IMR-90 (cell line): ENCODE measurements at regions not wholly inside any gene's neighbourhood (a gene's known extent, or its start where the extent isn't known, plus 50 kb on each side); places are given as distances from the start of the nearest gene placed in this dataset.

Experiments used
- ATAC-seq: fragments of 200-7000 bp; cut with Tn5 transposase; 2 replicates; pipeline ENCODE4 v1.9.1; 2020; ENCODE audit warnings: low read depth, mild to moderate bottlenecking, moderate library complexity
- BruUV-seq: library from RNA; stranded (reverse); fragments of 400-500 nt; replicated peaks from 2 replicates; lab custom pipeline; 2021; lab: Mats Ljungman, UMichigan
- CTCF ChIA-PET: fragments of 300-600 bp; formaldehyde crosslinking; extraction: SDS; loops from one replicate; lab custom pipeline; 2021; ENCODE audit warnings: antibody characterized with exemption; lab: Yijun Ruan, JAX
- POLR2A ChIA-PET: fragments of 300-600 bp; sonication (Branson Sonifier 250); formaldehyde crosslinking; loops from one replicate; lab custom pipeline; 2022; ENCODE audit warnings: antibody characterized with exemption; ENCODE audit not compliant: unreplicated experiment; lab: Charles Lee
- DNase-seq: peaks from one replicate; pipeline ENCODE4 v3.0.0; 2013
- H2AFZ ChIP-seq: replicated peaks from 2 replicates; pipeline ENCODE3; 2013; ENCODE audit warnings: low read length, mild to moderate bottlenecking; ENCODE audit not compliant: poor library complexity
- H2AK5ac ChIP-seq: 2 replicates; pipeline ENCODE4 v1.6.1; 2013; ENCODE audit warnings: low read depth, low read length, inconsistent platforms
- H2AK9ac ChIP-seq: replicated peaks from 2 replicates; pipeline ENCODE3; 2013; ENCODE audit warnings: mild to moderate bottlenecking, low read depth, low read length, moderate library complexity; ENCODE audit not compliant: poor library complexity
- H2BK120ac ChIP-seq: 2 replicates; pipeline ENCODE4 v1.6.1; 2013; ENCODE audit warnings: low read depth, low read length, inconsistent platforms
- H2BK15ac ChIP-seq: 3 replicates; pipeline ENCODE4 v1.6.1; 2013; ENCODE audit warnings: low read depth, low read length, inconsistent platforms
- H2BK20ac ChIP-seq: 2 replicates; pipeline ENCODE4 v1.6.1; 2013; ENCODE audit warnings: low read depth, mild to moderate bottlenecking, inconsistent platforms, low read length, moderate library complexity
- H2BK5ac ChIP-seq: 2 replicates; pipeline ENCODE4 v1.6.1; 2013; ENCODE audit warnings: mild to moderate bottlenecking, low read depth, low read length, inconsistent platforms; ENCODE audit not compliant: poor library complexity, severe bottlenecking
- H3K14ac ChIP-seq: replicated peaks from 2 replicates; pipeline ENCODE4 v1.6.1; 2013; ENCODE audit warnings: low read depth, low read length, inconsistent platforms
- H3K18ac ChIP-seq: 2 replicates; pipeline ENCODE4 v1.6.1; 2013; ENCODE audit warnings: low read depth, low read length, control low read depth
- H3K23ac ChIP-seq: 2 replicates; pipeline ENCODE4 v1.6.1; 2013; ENCODE audit warnings: low read depth, low read length, inconsistent platforms
- H3K27ac ChIP-seq: 2 replicates; pipeline ENCODE4 v1.5.1; 2013; ENCODE audit warnings: mild to moderate bottlenecking, control low read depth, low read length; ENCODE audit not compliant: insufficient read depth
- H3K27me3 ChIP-seq: 2 replicates; pipeline ENCODE4 v1.6.1; 2013; ENCODE audit warnings: low read length; ENCODE audit not compliant: control insufficient read depth, insufficient read depth
- H3K36me3 ChIP-seq: 2 replicates; pipeline ENCODE4 v1.6.1; 2013; ENCODE audit warnings: low read length, mixed read lengths; ENCODE audit not compliant: control insufficient read depth, insufficient read depth
- H3K4ac ChIP-seq: 2 replicates; pipeline ENCODE4 v1.6.1; 2013; ENCODE audit warnings: low read depth, low read length, inconsistent platforms
- H3K4me1 ChIP-seq: 2 replicates; pipeline ENCODE4 v1.6.1; 2013; ENCODE audit warnings: low read length, mixed read lengths; ENCODE audit not compliant: control insufficient read depth, insufficient read depth
- H3K4me2 ChIP-seq: 2 replicates; pipeline ENCODE4 v1.6.1; 2013; ENCODE audit warnings: low read depth, mild to moderate bottlenecking, control low read depth, low read length, moderate library complexity
- H3K4me3 ChIP-seq: 2 replicates; pipeline ENCODE4 v1.5.1; 2013; ENCODE audit warnings: low read depth, mild to moderate bottlenecking, control low read depth, low read length, moderate library complexity; ENCODE audit not compliant: insufficient read depth
- H3K56ac ChIP-seq: 2 replicates; pipeline ENCODE4 v1.6.1; 2013; ENCODE audit warnings: low read length, inconsistent platforms; ENCODE audit not compliant: insufficient read depth; ENCODE audit errors: extremely low read depth
- H3K79me1 ChIP-seq, 2 experiments: 2 replicates each; pipeline ENCODE4 v1.6.1; 2013; ENCODE audit warnings: low read length in 2 of 2, inconsistent platforms in 1 of 2, low read depth in 1 of 2
- H3K9ac ChIP-seq: 2 replicates; pipeline ENCODE4 v1.6.1; 2013; ENCODE audit warnings: low read depth, low read length, control low read depth
- H3K9me1 ChIP-seq: 2 replicates; pipeline ENCODE4 v1.6.1; 2013; ENCODE audit warnings: low read length, inconsistent platforms; ENCODE audit not compliant: insufficient read depth
- H3K9me3 ChIP-seq: 2 replicates; pipeline ENCODE4 v1.6.1; 2013; ENCODE audit warnings: low read length; ENCODE audit not compliant: control insufficient read depth, insufficient read depth
- H4K20me1 ChIP-seq: 2 replicates; pipeline ENCODE4 v1.6.1; 2013; ENCODE audit warnings: low read length, inconsistent platforms; ENCODE audit not compliant: insufficient read depth
- H4K5ac ChIP-seq: 2 replicates; pipeline ENCODE4 v1.6.1; 2013; ENCODE audit warnings: mild to moderate bottlenecking, low read depth, low read length, control low read depth
- H4K8ac ChIP-seq, 2 experiments: 2 replicates each; pipeline ENCODE4 v1.6.1; 2013; ENCODE audit warnings: low read depth in 2 of 2, low read length in 2 of 2, control low read depth in 1 of 2, inconsistent platforms in 1 of 2
- H4K91ac ChIP-seq: 2 replicates; pipeline ENCODE4 v1.6.1; 2013; ENCODE audit warnings: low read depth, low read length, inconsistent platforms; ENCODE audit not compliant: insufficient read depth
- BHLHE40 ChIP-seq: fragments of 150-350 bp; IDR thresholded peaks from 2 replicates; pipeline ENCODE4 v1.6.1; 2016; ENCODE audit warnings: mild to moderate bottlenecking, low read depth, low read length
- CEBPB ChIP-seq: IDR thresholded peaks from 2 replicates; pipeline ENCODE4 v1.6.1; 2012; ENCODE audit warnings: low read depth, low read length, improper control_type of control experiment
- CHD1 ChIP-seq: IDR thresholded peaks from 2 replicates; pipeline ENCODE4 v1.6.1; 2012; ENCODE audit warnings: low read depth, low read length, improper control_type of control experiment
- FOS ChIP-seq: fragments of 150-350 bp; IDR thresholded peaks from 2 replicates; pipeline ENCODE4 v1.6.1; 2016; ENCODE audit warnings: low read depth, low read length
- MAFK ChIP-seq: IDR thresholded peaks from 2 replicates; pipeline ENCODE4 v1.6.1; 2012; ENCODE audit warnings: low read depth, low read length, improper control_type of control experiment
- MAZ ChIP-seq: IDR thresholded peaks from 2 replicates; pipeline ENCODE4 v1.6.1; 2012; ENCODE audit warnings: low read depth, mild to moderate bottlenecking, low read length, improper control_type of control experiment, moderate library complexity, borderline replicate concordance
- MXI1 ChIP-seq: IDR thresholded peaks from 2 replicates; pipeline ENCODE4 v1.6.1; 2012; ENCODE audit warnings: low read depth, mild to moderate bottlenecking, low read length, moderate library complexity, borderline replicate concordance
- NFE2L2 ChIP-seq: fragments of 150-350 bp; IDR thresholded peaks from 2 replicates; pipeline ENCODE4 v1.6.1; 2016; ENCODE audit warnings: low read depth, mild to moderate bottlenecking, low read length
- POLR2A ChIP-seq: IDR thresholded peaks from 2 replicates; pipeline ENCODE4 v1.6.1; 2012; ENCODE audit warnings: mild to moderate bottlenecking, low read depth, low read length
- RAD21 ChIP-seq: IDR thresholded peaks from 2 replicates; pipeline ENCODE4 v1.6.1; 2012; ENCODE audit warnings: low read length, improper control_type of control experiment
- RCOR1 ChIP-seq: IDR thresholded peaks from 2 replicates; pipeline ENCODE4 v1.6.1; 2012; ENCODE audit warnings: mild to moderate bottlenecking, low read length, improper control_type of control experiment; ENCODE audit not compliant: insufficient replicate concordance
- RFX5 ChIP-seq: IDR thresholded peaks from 2 replicates; pipeline ENCODE4 v1.8.0; 2012; ENCODE audit warnings: low read depth, mild to moderate bottlenecking, low read length, moderate library complexity
- SMC3 ChIP-seq: fragments of 150-350 bp; IDR thresholded peaks from 2 replicates; pipeline ENCODE4 v1.6.1; 2016; ENCODE audit warnings: low read depth, mild to moderate bottlenecking, antibody characterized with exemption, low read length, moderate library complexity
- WGBS, 2 experiments: methylation state at CpG; one replicate each; pipeline versions ENCODE4 v1.1.5 to v1.1.7; 2013; ENCODE audit warnings: missing lambda C conversion rate in 2 of 2; ENCODE audit not compliant: insufficient read length in 1 of 2; ENCODE audit errors: extremely low coverage in 2 of 2; 5-methylcytosine and 5-hydroxymethylcytosine counted together
- dilution Hi-C: fragments of 300-500 bp; cut with HindIII; formaldehyde crosslinking; loops from one replicate; pipeline ENCODE4 v1.14.3; 2018; ENCODE audit warnings: low sequenced_read_pairs; ENCODE audit not compliant: unreplicated experiment
- in situ Hi-C: fragments of 300-500 bp; cut with MboI; formaldehyde crosslinking; loops from 3 replicates; pipeline ENCODE4 v1.14.3; 2019; ENCODE audit warnings: low sequenced_read_pairs, inconsistent platforms, mixed read lengths
- intact Hi-C: fragments of 100-400 bp; cut with micrococcal nuclease; formaldehyde crosslinking; loops from 2 replicates; pipeline ENCODE4 v1.10.0; 2022
- TF ChIP-seq, protein P1 (sequence below): fragments of 150-350 bp; IDR thresholded peaks from 2 replicates; pipeline ENCODE4 v1.6.1; 2016; ENCODE audit warnings: low read depth, mild to moderate bottlenecking, low read length, moderate library complexity, borderline replicate concordance
- TF ChIP-seq, protein P2 (sequence below): conservative IDR thresholded peaks from 2 replicates; pipeline ENCODE4 v1.5.1; 2012; ENCODE audit warnings: mild to moderate bottlenecking, low read depth, low read length, improper control_type of control experiment
- TF ChIP-seq, protein P3 (sequence below): fragments of 150-350 bp; IDR thresholded peaks from 2 replicates; pipeline ENCODE4 v1.6.1; 2017; ENCODE audit warnings: mild to moderate bottlenecking, antibody characterized with exemption, low read length, low read depth

DNA sequence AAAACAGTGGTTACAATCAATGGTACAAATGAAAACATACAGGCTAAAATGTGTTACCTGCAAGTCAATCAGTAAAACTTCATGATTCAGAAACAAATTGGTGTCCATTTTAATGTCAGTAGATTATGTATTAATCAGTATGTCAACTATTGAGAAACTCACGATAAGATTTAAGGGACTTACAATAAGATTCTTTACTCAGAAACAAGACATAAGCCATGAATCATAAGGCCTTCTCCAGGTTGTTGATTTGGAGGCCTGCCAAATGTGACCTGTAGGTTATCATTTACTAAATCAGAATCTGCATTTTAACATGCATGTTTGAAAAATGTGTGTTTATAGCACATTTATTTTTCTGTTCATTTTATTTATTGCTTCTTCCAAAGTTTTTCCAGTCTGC, 623.1 kb downstream of the CCDC85A start:
- H2AFZ ChIP-seq, result no peak overlapping the region
- POLR2A ChIA-PET, result no interaction called here
- H2AK5ac ChIP-seq, result no peak overlapping the region
- H4K91ac ChIP-seq, result no peak overlapping the region
- no peak overlapping the region for H2AK9ac ChIP-seq
- H4K5ac ChIP-seq, result no peak overlapping the region
- no peak overlapping the region for H3K4me3 ChIP-seq
- no peak overlapping the region for H3K23ac ChIP-seq
- dilution Hi-C loops (no loop called here), intact Hi-C loops (no loop called here), in situ Hi-C loops (no loop called here)
- no peaks in the 10 kb centered on the region for H3K79me1 ChIP-seq
- no peak overlapping the region for H3K18ac ChIP-seq
- no TSS peak for BruUV-seq
- DNase-seq (no peak), ATAC-seq (no peak)
- H3K14ac ChIP-seq, result no peak overlapping the region
- H3K4me2 ChIP-seq, result no peak overlapping the region
- no peak overlapping the region for H2BK5ac ChIP-seq
- H3K9ac ChIP-seq, result no peak overlapping the region
- no peak overlapping the region for H2BK20ac ChIP-seq
- H3K27me3 ChIP-seq, result no peaks in the 10 kb centered on the region
- no peaks in the 10 kb centered on the region for H3K4me1 ChIP-seq
- no peak overlapping the region for H3K4ac ChIP-seq
- H4K8ac ChIP-seq, result no peak overlapping the region
- TF ChIP-seq BHLHE40 (no peak), POLR2A (no peak), MAZ (no peak), RCOR1 (no peak), NFE2L2 (no peak), SMC3 (no peak), MXI1 (no peak), RAD21 (no peak), MAFK (no peak), CHD1 (no peak), RFX5 (no peak), FOS (no peak), CEBPB (no peak)
- TF ChIP-seq, protein P1, sequence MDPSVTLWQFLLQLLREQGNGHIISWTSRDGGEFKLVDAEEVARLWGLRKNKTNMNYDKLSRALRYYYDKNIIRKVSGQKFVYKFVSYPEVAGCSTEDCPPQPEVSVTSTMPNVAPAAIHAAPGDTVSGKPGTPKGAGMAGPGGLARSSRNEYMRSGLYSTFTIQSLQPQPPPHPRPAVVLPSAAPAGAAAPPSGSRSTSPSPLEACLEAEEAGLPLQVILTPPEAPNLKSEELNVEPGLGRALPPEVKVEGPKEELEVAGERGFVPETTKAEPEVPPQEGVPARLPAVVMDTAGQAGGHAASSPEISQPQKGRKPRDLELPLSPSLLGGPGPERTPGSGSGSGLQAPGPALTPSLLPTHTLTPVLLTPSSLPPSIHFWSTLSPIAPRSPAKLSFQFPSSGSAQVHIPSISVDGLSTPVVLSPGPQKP, result no peak
- TF ChIP-seq, protein P2, sequence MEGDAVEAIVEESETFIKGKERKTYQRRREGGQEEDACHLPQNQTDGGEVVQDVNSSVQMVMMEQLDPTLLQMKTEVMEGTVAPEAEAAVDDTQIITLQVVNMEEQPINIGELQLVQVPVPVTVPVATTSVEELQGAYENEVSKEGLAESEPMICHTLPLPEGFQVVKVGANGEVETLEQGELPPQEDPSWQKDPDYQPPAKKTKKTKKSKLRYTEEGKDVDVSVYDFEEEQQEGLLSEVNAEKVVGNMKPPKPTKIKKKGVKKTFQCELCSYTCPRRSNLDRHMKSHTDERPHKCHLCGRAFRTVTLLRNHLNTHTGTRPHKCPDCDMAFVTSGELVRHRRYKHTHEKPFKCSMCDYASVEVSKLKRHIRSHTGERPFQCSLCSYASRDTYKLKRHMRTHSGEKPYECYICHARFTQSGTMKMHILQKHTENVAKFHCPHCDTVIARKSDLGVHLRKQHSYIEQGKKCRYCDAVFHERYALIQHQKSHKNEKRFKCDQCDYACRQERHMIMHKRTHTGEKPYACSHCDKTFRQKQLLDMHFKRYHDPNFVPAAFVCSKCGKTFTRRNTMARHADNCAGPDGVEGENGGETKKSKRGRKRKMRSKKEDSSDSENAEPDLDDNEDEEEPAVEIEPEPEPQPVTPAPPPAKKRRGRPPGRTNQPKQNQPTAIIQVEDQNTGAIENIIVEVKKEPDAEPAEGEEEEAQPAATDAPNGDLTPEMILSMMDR, result no peak
- TF ChIP-seq, protein P3, sequence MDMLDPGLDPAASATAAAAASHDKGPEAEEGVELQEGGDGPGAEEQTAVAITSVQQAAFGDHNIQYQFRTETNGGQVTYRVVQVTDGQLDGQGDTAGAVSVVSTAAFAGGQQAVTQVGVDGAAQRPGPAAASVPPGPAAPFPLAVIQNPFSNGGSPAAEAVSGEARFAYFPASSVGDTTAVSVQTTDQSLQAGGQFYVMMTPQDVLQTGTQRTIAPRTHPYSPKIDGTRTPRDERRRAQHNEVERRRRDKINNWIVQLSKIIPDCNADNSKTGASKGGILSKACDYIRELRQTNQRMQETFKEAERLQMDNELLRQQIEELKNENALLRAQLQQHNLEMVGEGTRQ, result no peak
- no peaks in the 10 kb centered on the region for H3K36me3 ChIP-seq
- CTCF ChIA-PET, result no interaction called here
- no peaks in the 10 kb centered on the region for H4K20me1 ChIP-seq
- H3K9me1 ChIP-seq, result no peaks in the 10 kb centered on the region
- H3K27ac ChIP-seq, result no peak overlapping the region
- no peak overlapping the region for H2BK15ac ChIP-seq
- H3K9me3 ChIP-seq, result peaks cover 5% of the 10 kb centered on the region
- no CpG with 5 or more reads among the region's 1 CpG for WGBS, 2 experiments
- H3K56ac ChIP-seq, result no peak overlapping the region
- H2BK120ac ChIP-seq, result no peak overlapping the region
